ENCODE measurements at regions not wholly inside any gene's neighbourhood (a gene's known extent, or its start where the extent isn't known, plus 50 kb on each side); places are given as distances from the start of the nearest gene placed in this dataset.
A peak's percentile ranks its signal among the peaks of the same experiment; 100 is the strongest.

- no peak overlapping the region for H3K27ac ChIP-seq
- TF ChIP-seq, protein P1, sequence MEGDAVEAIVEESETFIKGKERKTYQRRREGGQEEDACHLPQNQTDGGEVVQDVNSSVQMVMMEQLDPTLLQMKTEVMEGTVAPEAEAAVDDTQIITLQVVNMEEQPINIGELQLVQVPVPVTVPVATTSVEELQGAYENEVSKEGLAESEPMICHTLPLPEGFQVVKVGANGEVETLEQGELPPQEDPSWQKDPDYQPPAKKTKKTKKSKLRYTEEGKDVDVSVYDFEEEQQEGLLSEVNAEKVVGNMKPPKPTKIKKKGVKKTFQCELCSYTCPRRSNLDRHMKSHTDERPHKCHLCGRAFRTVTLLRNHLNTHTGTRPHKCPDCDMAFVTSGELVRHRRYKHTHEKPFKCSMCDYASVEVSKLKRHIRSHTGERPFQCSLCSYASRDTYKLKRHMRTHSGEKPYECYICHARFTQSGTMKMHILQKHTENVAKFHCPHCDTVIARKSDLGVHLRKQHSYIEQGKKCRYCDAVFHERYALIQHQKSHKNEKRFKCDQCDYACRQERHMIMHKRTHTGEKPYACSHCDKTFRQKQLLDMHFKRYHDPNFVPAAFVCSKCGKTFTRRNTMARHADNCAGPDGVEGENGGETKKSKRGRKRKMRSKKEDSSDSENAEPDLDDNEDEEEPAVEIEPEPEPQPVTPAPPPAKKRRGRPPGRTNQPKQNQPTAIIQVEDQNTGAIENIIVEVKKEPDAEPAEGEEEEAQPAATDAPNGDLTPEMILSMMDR (conservative IDR thresholded peaks at IDR 0.05) = peak; percentile 98
Observed at GRCh38 chr4:170259631-170260153, 169.9 kb upstream of the AADAT start.

GRCh38 chr4:170256807-170257206, 167.1 kb upstream of the AADAT start:
- TF ChIP-seq, protein P1 (conservative IDR thresholded peaks at IDR 0.05) = no peak
- H3K27ac ChIP-seq = no peak overlapping the region

GRCh38 chr4:170248576-170248975, 158.8 kb upstream of the AADAT start:
- H3K27ac ChIP-seq = no peak overlapping the region
- TF ChIP-seq, protein P1 (conservative IDR thresholded peaks at IDR 0.05) = no peak

DNA sequence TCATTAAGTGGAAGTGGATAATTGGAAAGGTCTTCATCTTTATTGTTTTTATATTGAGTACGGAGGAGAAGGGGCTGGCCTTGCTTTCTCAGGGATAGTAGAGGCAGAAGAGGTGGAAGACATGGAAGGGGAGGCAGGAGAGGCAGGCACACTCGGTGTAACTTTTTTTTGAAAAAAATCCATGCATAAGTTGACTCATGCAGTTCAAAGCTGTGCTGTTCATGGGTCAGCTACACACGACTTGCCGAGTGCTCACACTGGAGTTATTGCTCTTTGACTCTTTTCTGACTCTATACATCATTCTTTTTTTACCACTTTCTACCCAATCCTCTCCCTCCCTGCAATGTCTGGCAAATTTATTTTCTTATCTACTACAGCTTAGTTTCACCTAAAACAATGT, 158.3 kb upstream of the AADAT start:
- TF ChIP-seq, protein P1 (conservative IDR thresholded peaks at IDR 0.05) = no peak
- H3K27ac ChIP-seq = no peak overlapping the region

DNA sequence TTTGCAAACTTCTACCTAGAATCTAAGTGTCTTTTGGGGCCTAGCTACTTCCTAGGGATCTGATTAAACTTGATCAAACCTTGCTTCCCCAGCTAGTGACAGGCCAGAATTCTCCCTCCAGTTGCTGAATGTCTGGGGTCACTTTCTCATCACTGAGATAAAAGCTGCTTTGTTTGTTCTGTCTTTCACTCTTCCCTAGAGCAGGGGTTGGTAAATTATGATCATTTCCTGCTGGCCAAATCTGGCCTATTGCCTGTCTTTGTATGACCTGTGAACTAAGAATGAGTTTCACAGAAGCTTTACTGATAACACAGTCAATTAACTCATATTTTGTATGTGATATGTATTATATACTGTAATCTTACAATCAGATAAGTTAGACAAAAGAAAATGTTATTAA, 157.8 kb upstream of the AADAT start:
- no peak overlapping the region for H3K27ac ChIP-seq
- TF ChIP-seq, protein P1 (conservative IDR thresholded peaks at IDR 0.05) = no peak

DNA sequence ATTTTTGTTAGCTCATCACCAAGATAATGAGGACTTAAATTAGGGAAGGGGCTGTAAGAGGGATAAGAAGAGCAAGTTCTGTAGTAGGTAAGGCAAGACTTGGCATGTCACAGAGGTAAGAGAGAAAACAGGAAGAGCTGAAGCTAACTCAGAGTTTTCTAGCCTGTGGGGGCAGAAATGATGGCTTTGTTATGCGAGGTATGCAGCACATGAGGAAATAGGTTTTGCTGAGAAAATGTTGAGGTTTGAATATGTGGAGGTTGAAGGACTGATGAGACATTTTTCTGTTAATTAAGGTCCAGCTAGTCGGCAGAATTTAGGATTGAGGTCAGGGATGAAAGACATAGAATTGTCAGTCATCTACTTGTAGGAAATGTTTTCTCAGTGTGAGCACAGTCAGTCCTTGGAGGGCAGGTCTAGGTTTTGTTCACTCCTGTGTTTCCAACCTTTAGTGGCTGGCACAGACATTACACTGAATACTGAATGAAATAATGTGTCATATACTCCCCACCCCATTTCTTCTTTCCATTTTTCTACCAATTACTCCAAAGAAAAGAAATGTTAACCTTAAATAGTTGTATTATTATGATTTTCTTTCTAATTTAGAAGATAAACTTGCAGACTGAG, 154.0 kb upstream of the AADAT start:
- no peak overlapping the region for H3K27ac ChIP-seq
- TF ChIP-seq, protein P1 (conservative IDR thresholded peaks at IDR 0.05) = no peak

DNA sequence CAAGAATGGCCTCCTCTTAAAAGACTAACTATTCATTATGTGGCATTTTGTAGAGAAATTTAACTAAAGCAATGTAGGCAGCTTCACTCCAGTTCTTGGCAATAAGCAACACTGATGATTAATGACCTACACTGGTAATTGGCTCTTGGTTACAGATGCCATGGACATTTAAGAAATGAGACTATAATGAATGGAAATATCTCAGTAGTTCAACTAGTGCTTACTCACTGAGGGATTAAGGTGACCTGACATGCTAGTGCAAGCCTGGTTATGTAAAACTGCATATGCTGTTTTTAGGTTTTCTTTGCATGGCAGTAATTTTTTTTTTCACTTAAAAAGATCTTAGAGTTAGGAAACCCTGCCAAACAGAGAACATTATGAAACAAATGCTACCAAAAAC, 152.7 kb upstream of the AADAT start:
- no peak overlapping the region for H3K27ac ChIP-seq
- TF ChIP-seq, protein P1 (conservative IDR thresholded peaks at IDR 0.05) = no peak
